GM10266 (cell line): ENCODE measurements at regions not wholly inside any gene's neighbourhood (a gene's known extent, or its start where the extent isn't known, plus 50 kb on each side); places are given as distances from the start of the nearest gene placed in this dataset.

ENCODE experiments used
- DNase-seq: peaks from one replicate; pipeline ENCODE4 v3.0.0; 2012; ENCODE audit errors: extremely low spot score
- TF ChIP-seq, protein P1 (sequence below): IDR thresholded peaks from 2 replicates; pipeline ENCODE4 v1.5.1; 2012; ENCODE audit warnings: mild to moderate bottlenecking, low read depth; ENCODE audit not compliant: control insufficient read depth, insufficient read depth; ENCODE audit errors: missing control alignments

DNA sequence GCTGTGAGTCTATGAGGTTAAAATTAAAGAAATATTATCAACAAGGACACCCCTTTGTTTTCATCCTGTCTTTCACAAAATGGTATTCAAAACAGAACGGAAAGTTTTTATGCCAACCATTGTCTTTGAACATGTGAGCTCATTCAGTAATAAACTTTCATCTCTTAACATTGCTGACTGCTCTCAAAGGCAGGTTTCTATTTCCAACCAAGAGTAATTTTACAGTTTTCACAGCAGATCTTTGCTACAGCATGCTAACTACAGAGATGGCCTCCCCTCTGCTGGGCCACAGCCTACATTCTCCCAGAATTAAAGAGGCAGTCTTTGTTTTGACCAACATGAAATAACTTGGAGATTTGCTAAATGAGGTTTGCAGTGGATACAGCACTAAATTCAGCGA is 101.5 kb downstream of the DMRT2 start:
- TF ChIP-seq, protein P1, sequence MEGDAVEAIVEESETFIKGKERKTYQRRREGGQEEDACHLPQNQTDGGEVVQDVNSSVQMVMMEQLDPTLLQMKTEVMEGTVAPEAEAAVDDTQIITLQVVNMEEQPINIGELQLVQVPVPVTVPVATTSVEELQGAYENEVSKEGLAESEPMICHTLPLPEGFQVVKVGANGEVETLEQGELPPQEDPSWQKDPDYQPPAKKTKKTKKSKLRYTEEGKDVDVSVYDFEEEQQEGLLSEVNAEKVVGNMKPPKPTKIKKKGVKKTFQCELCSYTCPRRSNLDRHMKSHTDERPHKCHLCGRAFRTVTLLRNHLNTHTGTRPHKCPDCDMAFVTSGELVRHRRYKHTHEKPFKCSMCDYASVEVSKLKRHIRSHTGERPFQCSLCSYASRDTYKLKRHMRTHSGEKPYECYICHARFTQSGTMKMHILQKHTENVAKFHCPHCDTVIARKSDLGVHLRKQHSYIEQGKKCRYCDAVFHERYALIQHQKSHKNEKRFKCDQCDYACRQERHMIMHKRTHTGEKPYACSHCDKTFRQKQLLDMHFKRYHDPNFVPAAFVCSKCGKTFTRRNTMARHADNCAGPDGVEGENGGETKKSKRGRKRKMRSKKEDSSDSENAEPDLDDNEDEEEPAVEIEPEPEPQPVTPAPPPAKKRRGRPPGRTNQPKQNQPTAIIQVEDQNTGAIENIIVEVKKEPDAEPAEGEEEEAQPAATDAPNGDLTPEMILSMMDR: no peak
- DNase-seq: no peak

DNA sequence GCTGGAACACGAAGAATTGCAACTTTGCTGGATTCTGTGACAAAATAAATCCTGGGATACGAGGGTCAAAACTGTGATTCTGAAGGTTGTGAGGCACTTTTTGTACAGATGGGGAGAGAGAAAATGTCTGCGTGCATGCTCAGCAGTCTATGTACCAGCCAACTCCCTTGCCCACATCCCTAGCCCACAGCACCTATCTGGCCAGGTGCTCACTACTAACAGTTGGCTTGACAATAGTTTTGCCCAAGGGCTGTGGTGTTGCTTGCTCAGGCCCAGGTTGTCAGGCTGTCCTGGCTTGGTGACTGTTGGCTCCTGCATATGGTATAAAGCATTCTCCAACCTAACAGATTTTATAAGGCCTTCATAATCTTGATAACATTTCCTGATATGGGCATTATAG is 102.0 kb downstream of the DMRT2 start:
- TF ChIP-seq, protein P1: no peak

DNA sequence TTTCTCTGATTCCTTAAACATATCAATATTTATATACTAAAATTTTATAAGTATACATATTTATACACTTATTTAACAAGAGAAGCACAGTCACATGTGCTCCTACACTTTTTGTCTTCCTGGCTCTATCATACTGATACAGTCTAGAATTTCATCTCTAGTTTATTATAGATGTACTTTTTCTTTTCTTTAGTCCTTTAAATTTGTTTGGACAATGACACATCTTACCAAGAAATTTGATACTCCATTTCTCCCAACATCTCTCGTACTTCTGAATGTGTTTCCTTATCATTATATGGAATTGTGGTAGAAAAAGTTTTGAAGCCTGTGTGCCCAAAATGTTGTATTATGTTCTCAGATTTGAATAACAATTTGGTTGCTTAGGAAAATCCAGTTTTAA is 104.6 kb downstream of the DMRT2 start:
- TF ChIP-seq, protein P1: no peak
- DNase-seq: no peak

More for the DNA sequence above, 102.0 kb downstream of the DMRT2 start:
- DNase-seq: no peak

DNA sequence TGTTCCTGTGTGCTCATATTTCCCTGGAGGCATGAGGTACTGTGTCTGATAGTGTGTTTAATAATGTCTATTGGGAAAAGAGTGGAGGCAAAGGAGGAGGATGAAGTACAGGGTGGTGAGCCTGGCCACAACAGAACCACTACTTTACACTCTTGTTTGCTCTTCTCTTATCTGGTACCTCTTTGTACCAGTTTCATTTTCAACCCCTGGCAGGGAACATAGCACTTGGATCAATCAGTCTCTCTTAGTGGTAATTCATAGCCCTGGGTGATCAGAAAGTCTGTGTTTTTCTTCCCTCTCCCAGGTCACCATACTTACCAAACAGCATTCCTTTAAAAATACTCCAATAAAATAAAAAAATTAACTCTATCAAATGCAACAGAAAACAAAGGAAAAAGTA is 105.4 kb downstream of the DMRT2 start:
- no peak for DNase-seq
- TF ChIP-seq, protein P1: no peak

DNA sequence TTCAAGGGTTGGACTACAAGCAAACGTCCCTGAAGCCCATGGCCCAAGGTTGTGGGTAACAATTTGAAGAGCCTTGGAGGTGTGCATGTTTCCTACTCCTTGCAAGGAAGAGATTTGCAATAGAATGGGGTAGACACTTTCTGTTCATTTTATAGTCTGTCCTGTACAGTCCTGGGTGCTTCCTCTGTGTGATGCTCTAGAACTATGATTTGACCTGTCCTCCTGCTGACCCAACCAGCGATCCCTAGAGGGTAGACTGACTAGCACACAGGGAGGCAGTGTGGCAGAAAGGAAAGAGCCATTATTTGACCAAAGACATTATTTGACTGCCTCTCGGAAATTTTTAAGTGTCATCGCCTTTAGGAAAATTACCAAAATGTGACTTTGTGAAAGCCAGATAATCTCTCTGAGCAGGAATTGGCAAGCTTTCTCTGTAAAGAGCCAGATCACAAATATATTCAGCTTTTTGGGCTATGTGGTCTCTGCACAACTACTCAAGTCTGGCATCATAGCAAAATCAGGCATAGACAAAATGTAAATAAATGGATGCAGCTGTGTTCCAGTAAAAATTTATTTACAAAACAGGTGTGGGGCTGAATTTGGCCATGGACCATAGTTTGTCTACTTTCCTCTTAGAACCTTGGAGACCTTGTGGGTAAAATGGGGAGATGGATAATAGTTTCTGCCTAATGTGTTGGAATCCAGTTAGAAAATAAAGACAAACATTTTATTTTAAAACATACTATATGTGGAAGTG is 106.8 kb downstream of the DMRT2 start:
- no peak for DNase-seq
- TF ChIP-seq, protein P1: no peak

GRCh38 chr9:1157836-1158235 is 107.7 kb downstream of the DMRT2 start:
- TF ChIP-seq, protein P1: no peak
- DNase-seq: no peak

- DNase-seq: no peak
- TF ChIP-seq, protein P1: no peak
These were observed 120.8 kb downstream of the DMRT2 start for GRCh38 chr9:1170918-1171317.
